Cardiac muscle cell (in vitro differentiated cells and primary cell): ENCODE measurements at regions not wholly inside any gene's neighbourhood (a gene's known extent, or its start where the extent isn't known, plus 50 kb on each side); places are given as distances from the start of the nearest gene placed in this dataset.
"Not testable (repeated sequence)": the region's sequence is repeated elsewhere in the genome, so short reads cannot be mapped to it uniquely, and the experiment has no call there.

ENCODE experiments used
- DNase-seq, 2 donors: peaks; one replicate each; pipeline versions ENCODE4 v3.0.0 to v3.0.0-alpha.2; 2010 to 2017; ENCODE audit warnings: low read depth in 1 of 2, low spot score in 1 of 2
- H3K27ac ChIP-seq: fragments of 200-600 bp; sonication (generic); 2 replicates; pipeline ENCODE4 v1.5.1; 2016
- H3K27me3 ChIP-seq: fragments of 200-600 bp; sonication (generic); 2 replicates; pipeline ENCODE4 v1.6.0; 2016; ENCODE audit warnings: control low read depth
- H3K36me3 ChIP-seq: fragments of 200-600 bp; sonication (generic); 2 replicates; pipeline ENCODE4 v1.5.1; 2016; ENCODE audit warnings: control low read depth
- H3K4me1 ChIP-seq: fragments of 200-600 bp; sonication (generic); 2 replicates; pipeline ENCODE4 v1.8.1; 2017; ENCODE audit warnings: low read depth, mild to moderate bottlenecking, mixed run types
- H3K4me3 ChIP-seq: fragments of 200-600 bp; sonication (generic); 2 replicates; pipeline ENCODE4 v1.5.1; 2016; ENCODE audit warnings: mild to moderate bottlenecking
- H3K9me3 ChIP-seq: fragments of 200-600 bp; sonication (generic); 2 replicates; pipeline ENCODE4 v1.5.1; 2017; ENCODE audit warnings: low read depth, mild to moderate bottlenecking, control low read depth
- TF ChIP-seq, protein P1 (sequence below): IDR thresholded peaks from 2 replicates; pipeline ENCODE4 v1.5.1; 2012; ENCODE audit warnings: low read depth, mild to moderate bottlenecking, low read length

- no peaks in the 10 kb centered on the region for H3K4me1 ChIP-seq
- no peaks in the 10 kb centered on the region for H3K36me3 ChIP-seq
- H3K9me3 ChIP-seq = no peaks in the 10 kb centered on the region
- no peak overlapping the region for H3K27ac ChIP-seq
- TF ChIP-seq, protein P1, sequence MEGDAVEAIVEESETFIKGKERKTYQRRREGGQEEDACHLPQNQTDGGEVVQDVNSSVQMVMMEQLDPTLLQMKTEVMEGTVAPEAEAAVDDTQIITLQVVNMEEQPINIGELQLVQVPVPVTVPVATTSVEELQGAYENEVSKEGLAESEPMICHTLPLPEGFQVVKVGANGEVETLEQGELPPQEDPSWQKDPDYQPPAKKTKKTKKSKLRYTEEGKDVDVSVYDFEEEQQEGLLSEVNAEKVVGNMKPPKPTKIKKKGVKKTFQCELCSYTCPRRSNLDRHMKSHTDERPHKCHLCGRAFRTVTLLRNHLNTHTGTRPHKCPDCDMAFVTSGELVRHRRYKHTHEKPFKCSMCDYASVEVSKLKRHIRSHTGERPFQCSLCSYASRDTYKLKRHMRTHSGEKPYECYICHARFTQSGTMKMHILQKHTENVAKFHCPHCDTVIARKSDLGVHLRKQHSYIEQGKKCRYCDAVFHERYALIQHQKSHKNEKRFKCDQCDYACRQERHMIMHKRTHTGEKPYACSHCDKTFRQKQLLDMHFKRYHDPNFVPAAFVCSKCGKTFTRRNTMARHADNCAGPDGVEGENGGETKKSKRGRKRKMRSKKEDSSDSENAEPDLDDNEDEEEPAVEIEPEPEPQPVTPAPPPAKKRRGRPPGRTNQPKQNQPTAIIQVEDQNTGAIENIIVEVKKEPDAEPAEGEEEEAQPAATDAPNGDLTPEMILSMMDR = no peak
- H3K4me3 ChIP-seq = no peak overlapping the region
- H3K27me3 ChIP-seq = peaks cover 4% of the 10 kb centered on the region
- no peak for DNase-seq
Observed at GRCh38 chr13:44783994-44784707, 205.1 kb downstream of the NUFIP1 start.

DNA sequence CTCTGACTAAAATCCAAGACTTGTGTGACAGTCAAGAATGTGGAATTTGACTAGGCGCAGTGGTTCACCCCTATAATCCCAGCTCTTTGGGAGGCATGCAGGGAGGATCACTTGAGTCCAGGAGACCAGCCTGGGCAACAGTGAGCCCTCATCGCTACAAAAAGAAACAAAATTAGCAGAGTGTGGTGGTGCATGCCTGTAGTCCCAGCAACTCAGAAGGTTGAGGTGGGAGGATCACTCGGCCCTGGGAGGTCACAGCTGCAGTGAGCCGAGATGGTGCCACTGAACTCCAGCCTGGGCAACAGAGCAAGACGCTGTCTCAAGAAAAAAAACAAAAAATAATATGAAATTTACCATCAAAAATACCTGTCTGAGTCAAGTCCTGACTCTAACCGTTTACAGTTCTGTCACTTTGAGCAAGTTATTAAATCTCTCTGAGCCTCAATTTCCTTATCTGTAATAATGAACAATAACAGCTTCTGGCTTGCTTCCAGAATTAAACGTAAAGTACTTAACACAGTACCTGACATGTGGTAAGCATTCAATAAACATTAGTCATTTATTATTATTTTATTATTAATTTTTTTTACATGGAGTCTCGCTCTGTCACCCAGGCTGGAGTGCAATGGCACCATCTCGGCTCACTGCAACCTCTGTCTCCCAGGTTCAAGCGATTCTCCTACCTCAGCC is 204.6 kb upstream of the TSC22D1 start:
- Histone ChIP-seq H3K9me3 (no peaks in the 10 kb centered on the region), H3K4me1 (no peaks in the 10 kb centered on the region), H3K36me3 (no peaks in the 10 kb centered on the region), H3K4me3 (no peak overlapping the region), H3K27ac (no peak overlapping the region), H3K27me3 (peaks cover 4% of the 10 kb centered on the region)
- TF ChIP-seq, protein P1 = no peak
- DNase-seq = no peak

DNA sequence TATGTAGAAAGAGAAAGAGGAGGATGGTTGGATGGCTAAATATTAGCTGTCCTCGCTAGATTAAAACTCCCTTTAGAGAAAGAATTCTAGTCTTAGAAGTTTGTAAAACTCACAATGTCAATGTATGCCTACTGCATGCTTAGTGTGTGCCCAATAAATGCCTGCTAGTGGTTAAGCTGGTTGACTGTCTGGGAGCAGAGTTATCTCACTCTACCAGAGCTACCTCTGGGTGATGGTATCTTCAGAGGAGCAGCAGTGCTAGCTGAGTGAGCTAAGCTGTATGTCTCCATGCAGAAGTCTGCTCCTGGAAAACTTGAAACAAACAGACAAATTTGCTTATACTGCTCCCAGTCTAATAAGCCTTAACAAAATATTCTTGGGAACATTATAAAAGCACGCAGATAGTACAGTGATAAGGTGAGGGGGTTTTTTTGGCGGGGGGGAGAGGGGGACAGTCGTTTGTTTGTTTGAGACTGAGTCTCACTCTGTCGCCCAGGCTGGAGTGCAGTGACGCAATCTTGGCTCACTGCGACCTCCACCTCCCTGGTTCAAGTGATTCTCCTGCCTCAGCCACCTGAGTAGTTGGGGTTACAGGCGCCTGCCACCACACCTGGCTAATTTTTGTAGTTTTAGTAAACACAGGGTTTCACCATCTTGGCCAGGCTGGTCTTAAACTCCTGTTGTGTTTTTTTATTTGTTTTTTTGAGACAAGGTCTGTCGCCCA is 202.8 kb upstream of the TSC22D1 start:
- H3K36me3 ChIP-seq = no peaks in the 10 kb centered on the region
- H3K27me3 ChIP-seq = no peaks in the 10 kb centered on the region
- no peaks in the 10 kb centered on the region for H3K9me3 ChIP-seq
- H3K4me3 ChIP-seq = no peak overlapping the region
- no peak overlapping the region for H3K27ac ChIP-seq
- no peaks in the 10 kb centered on the region for H3K4me1 ChIP-seq
- TF ChIP-seq, protein P1 = no peak
- no peak for DNase-seq

GRCh38 chr13:44775290-44775689 is 199.2 kb upstream of the TSC22D1 start:
- H3K4me1 ChIP-seq, H3K27me3 ChIP-seq, H3K36me3 ChIP-seq, H3K27ac ChIP-seq, H3K4me3 ChIP-seq, H3K9me3 ChIP-seq, DNase-seq: not testable (repeated sequence)

DNA sequence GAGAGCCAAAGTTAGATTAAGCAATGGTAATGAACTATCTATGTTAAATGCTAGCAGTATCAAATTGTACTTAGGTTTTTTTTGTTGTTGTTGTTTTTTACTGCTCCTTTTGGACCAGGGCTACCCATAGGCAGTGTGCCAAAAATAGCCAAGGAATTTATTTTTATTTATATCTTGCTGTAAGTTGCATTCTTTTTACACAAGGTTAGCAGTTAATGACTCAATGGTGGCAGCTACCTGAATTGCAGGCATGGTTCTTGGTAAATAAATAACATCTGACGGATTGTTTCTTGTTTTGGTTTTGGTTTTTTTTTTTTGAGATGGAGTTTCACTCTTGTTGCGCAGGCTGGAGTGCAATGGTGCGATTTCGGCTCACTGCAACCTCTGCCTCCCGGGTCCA is 194.8 kb upstream of the TSC22D1 start:
- Histone ChIP-seq H3K4me1 (peaks cover 9% of the 10 kb centered on the region), H3K4me3 (no peak overlapping the region)
- TF ChIP-seq, protein P1 = no peak

GRCh38 chr13:44769686-44770085 is 193.6 kb upstream of the TSC22D1 start:
- peaks cover 12% of the 10 kb centered on the region for H3K4me1 ChIP-seq
- TF ChIP-seq, protein P1 = no peak
- H3K9me3 ChIP-seq = no peaks in the 10 kb centered on the region
- no peaks in the 10 kb centered on the region for H3K27me3 ChIP-seq
- H3K36me3 ChIP-seq = no peaks in the 10 kb centered on the region
- DNase-seq = no peak
- no peak overlapping the region for H3K27ac ChIP-seq
- H3K4me3 ChIP-seq = no peak overlapping the region

More for the DNA sequence above, 194.8 kb upstream of the TSC22D1 start:
- H3K27ac ChIP-seq = no peak overlapping the region
- DNase-seq = no peak
- H3K27me3 ChIP-seq = no peaks in the 10 kb centered on the region
- H3K36me3 ChIP-seq = no peaks in the 10 kb centered on the region
- no peaks in the 10 kb centered on the region for H3K9me3 ChIP-seq
